MM.1S (cell line): ENCODE measurements at regions not wholly inside any gene's neighbourhood (a gene's known extent, or its start where the extent isn't known, plus 50 kb on each side); places are given as distances from the start of the nearest gene placed in this dataset.

Source experiments
- DNase-seq: peaks from one replicate; pipeline ENCODE4 v3.0.0-alpha.2; 2015
- H2AFZ ChIP-seq: fragments of 300-600 bp; sonication (generic); 2 replicates; pipeline ENCODE4 v1.6.0; 2016; ENCODE audit warnings: antibody characterized with exemption, low read length
- H3F3A ChIP-seq: fragments of 300-600 bp; sonication (generic); 2 replicates; pipeline ENCODE4 v1.6.1; 2016; ENCODE audit warnings: mild to moderate bottlenecking, antibody characterized with exemption, low read length, moderate library complexity, mixed read lengths; ENCODE audit not compliant: insufficient read depth
- H3K27ac ChIP-seq: fragments of 300-600 bp; sonication (generic); 2 replicates; pipeline ENCODE4 v1.5.1; 2016; ENCODE audit warnings: mild to moderate bottlenecking, low read length
- H3K27me3 ChIP-seq: fragments of 300-600 bp; sonication (generic); replicated peaks from 2 replicates; pipeline ENCODE4 v1.6.0; 2016; ENCODE audit warnings: low read length; ENCODE audit not compliant: insufficient read depth
- H3K36me3 ChIP-seq: fragments of 300-600 bp; sonication (generic); replicated peaks from 2 replicates; pipeline ENCODE4 v1.6.1; 2016; ENCODE audit warnings: mild to moderate bottlenecking, low read length, mixed read lengths; ENCODE audit not compliant: insufficient read depth
- H3K4me1 ChIP-seq: fragments of 300-600 bp; sonication (generic); 2 replicates; pipeline ENCODE4 v1.6.1; 2016; ENCODE audit warnings: low read length, mixed read lengths
- H3K4me2 ChIP-seq: fragments of 300-600 bp; sonication (generic); 2 replicates; pipeline ENCODE4 v1.6.0; 2016; ENCODE audit warnings: low read depth, low read length
- H3K4me3 ChIP-seq: fragments of 300-600 bp; sonication (generic); 2 replicates; pipeline ENCODE4 v1.5.1; 2016; ENCODE audit warnings: low read length, mixed read lengths
- H3K79me2 ChIP-seq: fragments of 300-600 bp; sonication (generic); 2 replicates; pipeline ENCODE4 v1.6.1; 2016; ENCODE audit warnings: mixed run types, low read length, mixed read lengths
- H3K9ac ChIP-seq: fragments of 300-600 bp; sonication (generic); 2 replicates; pipeline ENCODE4 v1.6.1; 2016; ENCODE audit warnings: low read length, mixed read lengths
- H3K9me2 ChIP-seq: fragments of 300-600 bp; sonication (generic); replicated peaks from 2 replicates; pipeline ENCODE4 v1.6.1; 2016; ENCODE audit warnings: mild to moderate bottlenecking, low read length, mixed read lengths; ENCODE audit not compliant: insufficient read depth
- H3K9me3 ChIP-seq: fragments of 300-600 bp; sonication (generic); replicated peaks from 2 replicates; pipeline ENCODE4 v1.6.1; 2016; ENCODE audit warnings: mild to moderate bottlenecking, low read length, mixed read lengths; ENCODE audit not compliant: insufficient read depth
- H4K20me1 ChIP-seq: fragments of 300-600 bp; sonication (generic); 2 replicates; pipeline ENCODE4 v1.6.1; 2016; ENCODE audit warnings: mild to moderate bottlenecking, low read length, moderate library complexity, mixed read lengths; ENCODE audit not compliant: insufficient read depth
- CTCF ChIP-seq: fragments of 300-600 bp; sonication (generic); IDR thresholded peaks from 2 replicates; pipeline ENCODE4 v1.5.1; 2016; ENCODE audit warnings: antibody characterized with exemption, low read length, mixed read lengths
- EZH2 ChIP-seq: fragments of 300-600 bp; sonication (generic); optimal IDR thresholded peaks from 2 replicates; pipeline ENCODE3; 2017; ENCODE audit warnings: low read depth, mild to moderate bottlenecking, antibody characterized with exemption, low read length, mixed read lengths
- EZH2phosphoT487 ChIP-seq: fragments of 300-600 bp; sonication (generic); IDR thresholded peaks from 2 replicates; pipeline ENCODE4 v1.6.1; 2018; ENCODE audit warnings: antibody characterized with exemption, low read length

DNA sequence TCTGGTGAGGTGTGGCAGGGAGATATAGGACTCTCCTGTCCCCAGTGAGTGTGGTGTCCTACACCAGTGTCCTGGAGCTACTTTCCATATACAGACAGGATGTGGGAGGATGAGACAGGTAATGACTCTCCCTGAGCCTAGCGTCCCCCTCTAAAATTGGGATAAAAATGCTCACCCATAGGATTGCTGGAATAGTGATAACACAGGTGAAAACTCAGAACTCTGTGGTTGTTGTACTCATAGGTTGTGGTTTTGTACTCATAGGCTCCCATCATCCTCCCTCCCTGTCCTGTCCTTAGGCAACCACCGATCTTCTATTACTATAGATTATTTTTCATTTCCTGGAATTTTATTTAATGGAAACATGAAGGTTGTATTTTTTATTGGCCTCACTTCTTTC is 60.7 kb upstream of the NXF3 start:
- TF ChIP-seq CTCF, result no peak
- no peak for TF ChIP-seq EZH2phosphoT487
- TF ChIP-seq EZH2, result no peak
- H2AFZ ChIP-seq, result no peak overlapping the region
- no peak for DNase-seq
- H3K79me2 ChIP-seq, result no peaks in the 10 kb centered on the region
- H3K9me3 ChIP-seq, result no peaks in the 10 kb centered on the region
- no peak overlapping the region for H3K27ac ChIP-seq
- H3K36me3 ChIP-seq, result no peaks in the 10 kb centered on the region
- H3F3A ChIP-seq, result no peaks in the 10 kb centered on the region
- no peak overlapping the region for H3K4me3 ChIP-seq
- H4K20me1 ChIP-seq, result no peaks in the 10 kb centered on the region
- H3K9me2 ChIP-seq, result no peaks in the 10 kb centered on the region
- peaks cover 12% of the 10 kb centered on the region for H3K4me1 ChIP-seq
- no peaks in the 10 kb centered on the region for H3K27me3 ChIP-seq
- H3K4me2 ChIP-seq, result no peak overlapping the region
- H3K9ac ChIP-seq, result no peak overlapping the region

GRCh38 chrX:103151799-103152198 is 58.9 kb upstream of the NXF3 start:
- DNase-seq, result no peak
- H2AFZ ChIP-seq, result no peak overlapping the region
- H3K4me3 ChIP-seq, result no peak overlapping the region
- H3K27ac ChIP-seq, result no peak overlapping the region
- H3K27me3 ChIP-seq, result no peaks in the 10 kb centered on the region
- no peak for TF ChIP-seq CTCF
- TF ChIP-seq EZH2phosphoT487, result no peak
- no peak for TF ChIP-seq EZH2
- no peaks in the 10 kb centered on the region for H3K79me2 ChIP-seq
- H3K36me3 ChIP-seq, result no peaks in the 10 kb centered on the region
- H3K9me2 ChIP-seq, result no peaks in the 10 kb centered on the region
- no peaks in the 10 kb centered on the region for H4K20me1 ChIP-seq
- no peaks in the 10 kb centered on the region for H3F3A ChIP-seq
- no peaks in the 10 kb centered on the region for H3K9me3 ChIP-seq
- H3K9ac ChIP-seq, result no peak overlapping the region
- H3K4me2 ChIP-seq, result no peak overlapping the region
- peaks cover 9% of the 10 kb centered on the region for H3K4me1 ChIP-seq

GRCh38 chrX:103149652-103150051 is 56.7 kb upstream of the NXF3 start:
- no peak for DNase-seq
- Histone ChIP-seq H3K4me3 (no peak overlapping the region), H3K9ac (no peak overlapping the region), H3K27me3 (no peaks in the 10 kb centered on the region), H3K9me3 (no peaks in the 10 kb centered on the region), H3K4me1 (0 out of 2 replicates have a peak, but pooled peaks cover 4% of the 10 kb centered on the region), H3K4me2 (no peak overlapping the region), H3K36me3 (no peaks in the 10 kb centered on the region), H3F3A (no peaks in the 10 kb centered on the region), H3K9me2 (no peaks in the 10 kb centered on the region), H3K27ac (no peak overlapping the region), H4K20me1 (no peaks in the 10 kb centered on the region), H2AFZ (no peak overlapping the region), H3K79me2 (no peaks in the 10 kb centered on the region)
- TF ChIP-seq EZH2phosphoT487 (no peak), CTCF (no peak), EZH2 (no peak)
